Endothelial cell of umbilical vein (primary cell): ENCODE measurements at regions not wholly inside any gene's neighbourhood (a gene's known extent, or its start where the extent isn't known, plus 50 kb on each side); places are given as distances from the start of the nearest gene placed in this dataset.

Experiments used
- BruUV-seq: library from RNA; stranded (reverse); fragments of 400-500 nt; replicated peaks from 2 replicates; lab custom pipeline; 2021; lab: Mats Ljungman, UMichigan
- CTCF ChIA-PET: fragments of 300-600, 350-600 bp; sonication (Branson Sonifier 250); formaldehyde crosslinking; loops from one replicate; lab custom pipeline; 2021; ENCODE audit warnings: antibody characterized with exemption, inconsistent platforms; lab: Charles Lee
- POLR2A ChIA-PET: fragments of 300-600, 350-600 bp; sonication (Branson Sonifier 250); formaldehyde crosslinking; loops from one replicate; lab custom pipeline; 2021; ENCODE audit warnings: antibody characterized with exemption, inconsistent platforms; lab: Charles Lee
- DNase-seq: peaks from one replicate; pipeline ENCODE4 v3.0.0-alpha.2; 2011; ENCODE audit warnings: low read depth, low spot score
- FAIRE-seq: peaks from 2 replicates; lab custom pipeline; 2011; peaks lifted over from hg19 to GRCh38; lab: Jason Lieb, UNC
- H2AFZ ChIP-seq: 2 replicates; pipeline ENCODE4 v1.6.0; 2012; ENCODE audit warnings: low read depth, low read length, control low read depth, inconsistent platforms
- H3K27ac ChIP-seq: 2 replicates; pipeline ENCODE4 v1.5.1; 2011; ENCODE audit warnings: low read depth, mild to moderate bottlenecking, control low read depth, low read length, moderate library complexity; ENCODE audit not compliant: insufficient read depth
- H3K27me3 ChIP-seq, 2 experiments: 2 replicates each; pipeline versions ENCODE4 v1.6.0 to v1.6.1; 2011; ENCODE audit warnings: low read length in 2 of 2, mixed read lengths in 1 of 2; ENCODE audit not compliant: control insufficient read depth in 2 of 2, insufficient read depth in 2 of 2
- H3K36me3 ChIP-seq, 2 experiments: 2 replicates in 1 of 2; 3 replicates in 1 of 2; pipeline ENCODE4 v1.5.1; 2011; ENCODE audit warnings: low read length in 2 of 2, mild to moderate bottlenecking in 1 of 2, moderate library complexity in 1 of 2; ENCODE audit not compliant: control insufficient read depth in 2 of 2, insufficient read depth in 2 of 2; ENCODE audit errors: extremely low read depth in 1 of 2
- H3K4me1 ChIP-seq: 3 replicates; pipeline ENCODE4 v1.5.1; 2011; ENCODE audit warnings: mild to moderate bottlenecking, low read length; ENCODE audit not compliant: control insufficient read depth, insufficient read depth; ENCODE audit errors: extremely low read depth
- H3K4me2 ChIP-seq: 2 replicates; pipeline ENCODE4 v1.6.1; 2011; ENCODE audit warnings: low read length, control low read depth, mixed read lengths; ENCODE audit not compliant: insufficient read depth
- H3K4me3 ChIP-seq, 3 experiments: fragments of 200-600 bp in 1 of 3; sonication (generic), shearing (Covaris generic) in 1 of 3; replicated peaks in 1 of 3; 2 replicates each; pipeline ENCODE4 v1.5.1; 2011 to 2016; ENCODE audit warnings: control low read depth in 3 of 3, low read length in 3 of 3, mild to moderate bottlenecking in 2 of 3, inconsistent platforms in 1 of 3, low read depth in 1 of 3, moderate library complexity in 1 of 3; ENCODE audit not compliant: insufficient read depth in 1 of 3
- H3K79me2 ChIP-seq: 2 replicates; pipeline ENCODE4 v1.6.0; 2012; ENCODE audit warnings: low read length, inconsistent platforms; ENCODE audit not compliant: control insufficient read depth, insufficient read depth
- H3K9ac ChIP-seq: replicated peaks from 2 replicates; pipeline ENCODE3; 2011; ENCODE audit warnings: low read length, control low read depth; ENCODE audit not compliant: insufficient read depth; ENCODE audit errors: extremely low read depth
- H3K9me1 ChIP-seq: replicated peaks from 3 replicates; pipeline ENCODE4 v1.6.0; 2011; ENCODE audit warnings: mild to moderate bottlenecking, low read length; ENCODE audit not compliant: control insufficient read depth, insufficient read depth; ENCODE audit errors: extremely low read depth
- H3K9me3 ChIP-seq: replicated peaks from 2 replicates; pipeline ENCODE4 v1.5.1; 2012; ENCODE audit warnings: low read length, inconsistent platforms; ENCODE audit not compliant: control insufficient read depth, insufficient read depth
- H4K20me1 ChIP-seq: replicated peaks from 2 replicates; pipeline ENCODE3; 2011; ENCODE audit warnings: mild to moderate bottlenecking, low read length; ENCODE audit not compliant: control insufficient read depth, insufficient read depth; ENCODE audit errors: extremely low read depth
- EZH2 ChIP-seq: IDR thresholded peaks from 2 replicates; pipeline ENCODE4 v1.6.1; 2012; ENCODE audit warnings: borderline replicate concordance, low read depth, mild to moderate bottlenecking, moderate library complexity, low read length, inconsistent platforms; ENCODE audit not compliant: severe bottlenecking
- FOS ChIP-seq: IDR thresholded peaks from 2 replicates; pipeline ENCODE4 v1.6.1; 2011; ENCODE audit warnings: mild to moderate bottlenecking, low read length, moderate library complexity, borderline replicate concordance; ENCODE audit not compliant: insufficient read depth
- GATA2 ChIP-seq: IDR thresholded peaks from 2 replicates; pipeline ENCODE4 v1.7.0; 2011; ENCODE audit warnings: low read depth, mild to moderate bottlenecking, moderate library complexity, mixed read lengths, low read length; ENCODE audit not compliant: insufficient read length, insufficient read depth
- JUN ChIP-seq: IDR thresholded peaks from 2 replicates; pipeline ENCODE4 v1.6.1; 2011; ENCODE audit warnings: borderline replicate concordance, low read depth; ENCODE audit not compliant: insufficient read length, insufficient read depth
- MAX ChIP-seq: IDR thresholded peaks from 2 replicates; pipeline ENCODE4 v1.6.1; 2011; ENCODE audit not compliant: insufficient read depth, insufficient read length
- MYC ChIP-seq: IDR thresholded peaks from one replicate; pipeline ENCODE4 v1.6.1; 2011; ENCODE audit warnings: mild to moderate bottlenecking, low read depth, low read length
- POLR2A ChIP-seq: IDR thresholded peaks from 2 replicates; pipeline ENCODE4 v1.6.1; 2012; ENCODE audit warnings: low read depth, mild to moderate bottlenecking, control low read depth, low read length
- POLR2AphosphoS5 ChIP-seq: IDR thresholded peaks from 2 replicates; pipeline ENCODE4 v1.6.1; 2012; ENCODE audit warnings: low read depth, mild to moderate bottlenecking, control low read depth, low read length, moderate library complexity; ENCODE audit not compliant: insufficient read depth
- dilution Hi-C: fragments of 300-500 bp; cut with MboI; formaldehyde crosslinking; loops from one replicate; pipeline ENCODE4 v1.15.0; 2019; ENCODE audit warnings: low sequenced_read_pairs; ENCODE audit not compliant: extremely low pct_ligation_motif_present
- intact Hi-C: fragments of 100-400 bp; cut with micrococcal nuclease; formaldehyde crosslinking; loops from one replicate; pipeline ENCODE4 v1.10.0; 2022
- TF ChIP-seq, protein P1 (sequence below), 2 donors: IDR thresholded peaks; 1 replicate in 1 of 2; 2 replicates in 1 of 2; pipeline ENCODE4 v1.5.1; 2011; ENCODE audit warnings: low read length in 2 of 2, mild to moderate bottlenecking in 2 of 2, moderate library complexity in 2 of 2, control low read depth in 1 of 2, inconsistent platforms in 1 of 2, low read depth in 1 of 2; ENCODE audit not compliant: insufficient read depth in 1 of 2; ENCODE audit errors: extremely low read depth in 1 of 2

DNA sequence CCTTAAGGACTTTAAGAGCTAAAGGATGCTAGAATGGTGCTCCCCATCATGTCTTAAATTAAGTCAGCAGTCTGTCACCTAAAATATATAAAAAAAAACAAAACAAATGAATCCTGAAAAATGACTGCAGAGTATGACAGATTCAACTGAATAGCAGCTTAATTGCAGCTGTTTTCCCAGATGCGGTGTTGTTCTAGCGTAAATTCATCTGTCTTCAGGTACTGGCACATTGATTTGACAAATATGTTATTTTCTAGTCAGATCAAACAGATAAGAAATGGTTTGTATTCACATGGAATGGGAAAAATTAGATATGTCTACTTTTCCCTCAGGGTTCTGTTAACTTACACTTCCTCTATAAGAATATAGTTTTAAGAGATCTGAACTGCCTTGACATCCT lies 211.7 kb downstream of the NAF1 start:
- Histone ChIP-seq H3K4me1 (no peaks in the 10 kb centered on the region), H3K36me3 (no peaks in the 10 kb centered on the region), H4K20me1 (no peaks in the 10 kb centered on the region), H3K9me1 (no peaks in the 10 kb centered on the region), H3K4me2 (no peak overlapping the region), H3K79me2 (no peaks in the 10 kb centered on the region), H3K4me3 (no peak overlapping the region), H2AFZ (no peak overlapping the region), H3K9ac (no peak overlapping the region), H3K27me3 (no peaks in the 10 kb centered on the region), H3K9me3 (peaks cover 6% of the 10 kb centered on the region), H3K27ac (no peak overlapping the region)
- no TSS peak for BruUV-seq
- TF ChIP-seq JUN = no peak
- no peak for TF ChIP-seq MAX
- TF ChIP-seq, protein P1, sequence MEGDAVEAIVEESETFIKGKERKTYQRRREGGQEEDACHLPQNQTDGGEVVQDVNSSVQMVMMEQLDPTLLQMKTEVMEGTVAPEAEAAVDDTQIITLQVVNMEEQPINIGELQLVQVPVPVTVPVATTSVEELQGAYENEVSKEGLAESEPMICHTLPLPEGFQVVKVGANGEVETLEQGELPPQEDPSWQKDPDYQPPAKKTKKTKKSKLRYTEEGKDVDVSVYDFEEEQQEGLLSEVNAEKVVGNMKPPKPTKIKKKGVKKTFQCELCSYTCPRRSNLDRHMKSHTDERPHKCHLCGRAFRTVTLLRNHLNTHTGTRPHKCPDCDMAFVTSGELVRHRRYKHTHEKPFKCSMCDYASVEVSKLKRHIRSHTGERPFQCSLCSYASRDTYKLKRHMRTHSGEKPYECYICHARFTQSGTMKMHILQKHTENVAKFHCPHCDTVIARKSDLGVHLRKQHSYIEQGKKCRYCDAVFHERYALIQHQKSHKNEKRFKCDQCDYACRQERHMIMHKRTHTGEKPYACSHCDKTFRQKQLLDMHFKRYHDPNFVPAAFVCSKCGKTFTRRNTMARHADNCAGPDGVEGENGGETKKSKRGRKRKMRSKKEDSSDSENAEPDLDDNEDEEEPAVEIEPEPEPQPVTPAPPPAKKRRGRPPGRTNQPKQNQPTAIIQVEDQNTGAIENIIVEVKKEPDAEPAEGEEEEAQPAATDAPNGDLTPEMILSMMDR (IDR thresholded peaks at IDR 0.05; ENCODE audit: extremely low read depth in 1 of 2, insufficient read depth in 1 of 2, low read depth in 1 of 2, low read length in 2 of 2) = no peak
- TF ChIP-seq FOS = no peak
- TF ChIP-seq MYC = no peak
- no peak for TF ChIP-seq EZH2
- no peak for TF ChIP-seq GATA2
- TF ChIP-seq POLR2AphosphoS5 = no peak
- TF ChIP-seq POLR2A = no peak
- no peak for FAIRE-seq
- no peak for DNase-seq
- dilution Hi-C loops = no loop called here
- intact Hi-C loops = no loop called here
- ChIA-PET CTCF (no interaction called here), POLR2A (no interaction called here)
